Activated CD8-positive, alpha-beta memory T cell treated with anti-CD3 and anti-CD28 coated beads, Interleukin-2, amount 10 ng/mL, durations not matched to agents 7 days and 5 days (primary cell): ENCODE measurements at regions not wholly inside any gene's neighbourhood (a gene's known extent, or its start where the extent isn't known, plus 50 kb on each side); places are given as distances from the start of the nearest gene placed in this dataset.
A peak's percentile ranks its signal among the peaks of the same experiment; 100 is the strongest.

Experiments
- ATAC-seq: fragments of 150-1000 bp; cut with Tn5 transposase; one replicate; pipeline ENCODE4 v1.10.0; 2021; ENCODE audit warnings: moderate library complexity
- CTCF ChIA-PET: fragments of 350-600 bp; sonication (Branson Sonifier 250); formaldehyde crosslinking; loops from one replicate; lab custom pipeline; 2021; ENCODE audit warnings: antibody characterized with exemption; lab: Charles Lee
- DNase-seq: peaks from one replicate; pipeline ENCODE4 v3.0.0-alpha.2; 2020
- H3K27ac Mint-ChIP-seq: one replicate; pipeline ENCODE4 v1.8.0; 2021; ENCODE audit warnings: mild to moderate bottlenecking, mixed read lengths
- H3K27me3 Mint-ChIP-seq: one replicate; pipeline ENCODE4 v1.8.0; 2021; ENCODE audit warnings: mixed read lengths
- H3K36me3 Mint-ChIP-seq: one replicate; pipeline ENCODE4 v1.8.0; 2021; ENCODE audit warnings: mild to moderate bottlenecking, mixed read lengths
- H3K4me1 Mint-ChIP-seq: one replicate; pipeline ENCODE4 v1.8.0; 2021; ENCODE audit warnings: mixed read lengths
- H3K4me3 Mint-ChIP-seq: one replicate; pipeline ENCODE4 v1.8.0; 2021; ENCODE audit warnings: mild to moderate bottlenecking, moderate library complexity, mixed read lengths
- H3K9me3 Mint-ChIP-seq: one replicate; pipeline ENCODE4 v1.8.0; 2022; ENCODE audit warnings: low read depth, mixed read lengths

DNA sequence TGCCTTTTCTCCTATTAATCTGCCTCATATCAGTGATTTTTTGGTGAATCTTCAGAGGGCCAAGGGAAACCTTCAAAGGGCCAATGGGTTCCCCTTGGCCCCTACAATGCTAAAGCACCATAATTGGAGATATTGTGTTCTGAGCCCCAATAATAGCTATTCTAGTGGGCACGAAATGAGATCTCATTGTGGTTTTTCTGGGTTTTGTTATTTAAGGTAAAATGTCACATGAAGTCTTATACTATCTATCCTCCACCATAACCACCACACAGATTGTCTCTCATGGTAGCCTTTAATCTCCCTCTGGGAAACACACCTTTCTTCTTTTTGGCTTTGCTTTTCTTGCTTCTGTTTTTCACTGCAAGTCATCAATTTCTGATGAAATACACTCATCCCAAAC, 152.8 kb downstream of the B3GNT2 start:
- H3K36me3 Mint-ChIP-seq = peaks cover 4% of the 10 kb centered on the region
- CTCF ChIA-PET = no interaction called here
- H3K27me3 Mint-ChIP-seq = no peaks in the 10 kb centered on the region
- H3K4me3 Mint-ChIP-seq = no peak overlapping the region
- peaks cover 2% of the 10 kb centered on the region for H3K9me3 Mint-ChIP-seq
- ATAC-seq (no peak), DNase-seq (no peak)
- peaks cover 8% of the 10 kb centered on the region for H3K4me1 Mint-ChIP-seq
- no peak overlapping the region for H3K27ac Mint-ChIP-seq

DNA sequence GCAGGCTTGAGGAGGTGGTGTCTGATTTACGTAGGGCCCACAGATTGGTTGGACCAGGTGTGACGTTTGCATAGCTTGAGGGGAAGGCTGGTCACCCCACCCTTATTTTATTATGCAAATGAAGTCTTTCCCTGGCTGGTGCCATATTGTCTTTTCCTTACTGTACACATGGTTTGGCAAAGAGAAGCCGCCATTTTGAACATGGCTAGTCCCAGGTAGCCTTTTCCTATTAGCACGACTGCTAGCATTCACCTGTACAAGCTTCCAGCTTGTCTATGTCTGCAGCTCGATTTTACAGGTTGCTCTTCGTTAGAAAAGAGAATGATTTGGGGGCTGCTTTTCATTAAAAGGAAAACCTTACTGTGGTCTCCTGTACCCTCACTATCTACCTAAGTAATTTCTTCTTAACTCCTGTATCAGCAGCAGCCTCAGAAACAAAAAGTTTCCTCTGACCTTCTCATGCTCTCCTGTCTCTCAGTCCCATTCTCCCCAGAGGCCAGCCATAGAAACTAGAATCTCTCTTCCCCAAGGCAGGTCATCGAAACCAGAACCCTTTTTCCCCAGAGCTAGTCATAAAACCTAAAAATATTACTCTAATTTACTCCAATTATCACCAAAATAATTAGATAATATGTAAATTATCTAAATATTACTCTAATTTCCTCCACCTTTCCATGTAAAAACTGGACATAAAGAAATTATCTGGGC, 151.8 kb downstream of the B3GNT2 start:
- DNase-seq (no peak), ATAC-seq (no peak)
- Mint-ChIP-seq H3K36me3 (peaks cover 4% of the 10 kb centered on the region), H3K4me1 (peaks cover 8% of the 10 kb centered on the region), H3K27ac (no peak overlapping the region), H3K9me3 (peaks cover 2% of the 10 kb centered on the region), H3K27me3 (no peaks in the 10 kb centered on the region), H3K4me3 (no peak overlapping the region)
- CTCF ChIA-PET = no interaction called here

DNA sequence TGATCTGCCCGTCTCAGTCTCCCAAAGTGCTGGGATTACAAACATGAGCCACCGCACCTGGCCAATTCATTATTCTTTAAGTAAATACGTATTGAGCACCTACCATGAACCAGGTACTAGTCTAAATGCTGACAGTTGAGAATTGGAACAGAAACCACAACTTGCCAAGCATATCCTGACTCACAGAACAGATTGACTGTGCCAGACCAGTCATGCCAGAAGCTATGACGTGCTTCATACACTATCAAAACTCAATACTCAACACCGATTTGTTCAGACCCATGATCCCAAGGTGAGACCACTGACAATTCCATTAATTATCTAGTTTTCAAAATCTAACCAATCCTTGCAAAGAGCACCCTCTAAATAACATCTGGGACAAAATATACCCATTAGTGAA, 148.6 kb downstream of the B3GNT2 start:
- CTCF ChIA-PET = no interaction called here
- ATAC-seq (no peak), DNase-seq (no peak)
- Mint-ChIP-seq H3K36me3 (peaks cover 2% of the 10 kb centered on the region), H3K4me1 (peaks cover 8% of the 10 kb centered on the region), H3K4me3 (no peak overlapping the region), H3K27me3 (no peaks in the 10 kb centered on the region), H3K27ac (no peak overlapping the region), H3K9me3 (peaks cover 2% of the 10 kb centered on the region)

DNA sequence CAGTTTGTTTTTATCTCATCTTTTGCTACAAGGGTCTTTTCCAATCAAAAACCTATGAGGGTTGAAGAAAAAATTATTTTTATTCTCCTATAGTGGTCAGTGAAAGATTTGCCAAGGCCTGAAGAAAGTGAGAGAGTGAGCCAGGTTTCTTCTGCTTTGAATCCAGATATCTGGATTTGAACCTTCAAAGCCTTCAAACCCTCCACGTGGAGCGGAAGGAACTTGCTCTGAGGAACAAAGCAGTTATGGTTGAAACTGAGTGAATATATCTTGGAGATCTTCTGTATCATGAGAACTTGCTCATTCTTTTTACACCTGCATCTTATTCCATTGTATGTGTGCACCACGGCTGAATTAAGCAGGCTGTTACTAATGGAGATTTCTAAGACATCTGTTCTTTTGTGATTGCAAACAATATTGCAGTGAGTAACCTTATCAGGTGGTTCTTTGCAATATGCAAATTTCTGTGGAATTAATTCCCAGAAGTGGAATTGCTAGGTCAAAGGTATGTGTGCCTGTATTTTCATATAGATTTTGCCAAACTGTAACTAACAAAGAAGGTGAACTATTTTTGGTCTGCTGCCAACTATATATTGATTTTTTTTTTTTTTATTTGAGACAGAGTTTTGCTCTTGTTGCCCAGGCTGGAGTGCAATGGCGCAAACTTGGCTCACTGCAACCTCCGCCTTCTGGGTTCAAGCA, 147.9 kb downstream of the B3GNT2 start:
- no peak for ATAC-seq
- peaks cover 2% of the 10 kb centered on the region for H3K9me3 Mint-ChIP-seq
- DNase-seq = no peak

DNA sequence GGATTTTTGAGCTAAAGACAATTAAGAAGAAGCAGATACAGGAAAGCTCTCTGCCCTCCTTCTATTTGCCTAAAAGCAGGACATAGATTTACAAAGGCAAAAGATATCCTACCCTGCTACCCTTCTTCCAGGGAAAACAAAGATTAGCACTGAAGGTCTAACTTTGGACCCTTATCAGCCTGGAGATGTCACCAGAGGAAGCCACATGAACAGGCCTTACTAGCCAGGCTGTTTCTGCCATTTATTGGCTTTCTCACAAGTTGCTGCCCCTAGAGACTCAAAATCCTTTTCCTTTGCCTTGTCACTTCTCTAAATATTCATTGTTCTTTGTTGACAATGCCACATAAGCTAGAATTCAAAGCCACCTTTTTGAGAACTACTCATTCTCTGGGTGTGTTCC, 147.3 kb downstream of the B3GNT2 start:
- ATAC-seq (no peak), DNase-seq (no peak)
- H3K36me3 Mint-ChIP-seq = peaks cover 2% of the 10 kb centered on the region
- CTCF ChIA-PET = no interaction called here
- peaks cover 2% of the 10 kb centered on the region for H3K9me3 Mint-ChIP-seq
- H3K27me3 Mint-ChIP-seq = no peaks in the 10 kb centered on the region
- H3K27ac Mint-ChIP-seq = no peak overlapping the region
- peaks cover 4% of the 10 kb centered on the region for H3K4me1 Mint-ChIP-seq
- no peak overlapping the region for H3K4me3 Mint-ChIP-seq

More for the DNA sequence above, 147.9 kb downstream of the B3GNT2 start:
- no peaks in the 10 kb centered on the region for H3K27me3 Mint-ChIP-seq
- no peak overlapping the region for H3K27ac Mint-ChIP-seq
- H3K4me3 Mint-ChIP-seq = no peak overlapping the region
- H3K4me1 Mint-ChIP-seq = peaks cover 6% of the 10 kb centered on the region
- CTCF ChIA-PET = no interaction called here
- H3K36me3 Mint-ChIP-seq = peaks cover 2% of the 10 kb centered on the region

DNA sequence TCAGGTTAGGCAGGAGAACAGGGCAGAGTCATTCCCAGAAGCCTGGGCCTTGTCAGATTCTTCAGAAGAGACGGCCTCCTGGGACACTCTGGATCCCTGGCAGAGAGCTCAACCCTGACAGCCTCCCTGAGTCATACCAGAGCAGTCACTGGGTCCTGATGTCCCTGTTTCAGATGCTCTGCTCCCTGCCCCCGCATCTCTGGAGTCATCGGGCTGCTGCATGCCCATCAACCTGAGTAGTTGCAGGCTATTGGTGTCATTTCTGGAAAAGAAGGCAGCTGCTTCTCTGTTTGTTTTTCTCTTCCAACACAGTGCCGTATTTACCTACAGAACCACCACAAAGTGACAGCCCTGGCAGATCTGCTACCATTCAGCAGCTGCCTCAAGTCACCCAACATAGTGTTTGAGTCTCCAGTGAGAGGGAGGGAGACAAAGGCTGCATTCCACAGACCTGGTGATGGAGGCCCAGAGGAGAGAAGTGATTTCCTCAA, 145.1 kb downstream of the B3GNT2 start:
- ATAC-seq (no peak), DNase-seq (no peak)
- CTCF ChIA-PET = interaction anchor here (1.1 kb wide), 1 partner anchor 9 kb away, joined by 3 read pairs; no protein-coding TSS in a partner anchor
- Mint-ChIP-seq H3K36me3 (peaks cover 2% of the 10 kb centered on the region), H3K4me3 (no peak overlapping the region), H3K27ac (no peak overlapping the region), H3K4me1 (peaks cover 5% of the 10 kb centered on the region), H3K27me3 (no peaks in the 10 kb centered on the region), H3K9me3 (no peaks in the 10 kb centered on the region)

DNA sequence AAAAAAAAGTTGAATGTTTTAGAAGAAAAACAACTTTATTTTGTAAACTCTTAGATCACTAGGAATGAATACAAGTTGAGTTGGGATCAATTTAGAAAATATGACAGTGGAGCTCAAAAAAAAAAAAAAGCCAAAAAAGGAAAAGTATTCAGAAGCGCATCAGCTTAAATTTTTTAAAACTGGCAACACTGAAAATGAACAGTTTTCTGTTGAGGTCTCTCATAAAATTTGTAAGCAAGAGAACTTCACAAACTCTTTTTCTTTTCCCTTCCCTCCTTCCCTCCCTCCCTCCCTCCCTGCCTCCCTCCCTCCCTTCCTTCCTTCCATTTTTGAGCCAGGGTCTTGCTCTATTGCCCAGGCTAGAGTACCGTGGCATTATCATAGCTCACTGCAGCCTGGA, 143.9 kb downstream of the B3GNT2 start:
- H3K9me3 Mint-ChIP-seq = no peaks in the 10 kb centered on the region
- H3K4me1 Mint-ChIP-seq = peaks cover 10% of the 10 kb centered on the region
- no peak for ATAC-seq
- no peak for DNase-seq
- CTCF ChIA-PET = interaction anchor here (0.7 to 0.9 kb wide), 2 partner anchors 67 to 332 kb away, joined by 3 read pairs; no protein-coding TSS in a partner anchor
- H3K36me3 Mint-ChIP-seq = peaks cover 2% of the 10 kb centered on the region
- no peaks in the 10 kb centered on the region for H3K27me3 Mint-ChIP-seq
- no peak overlapping the region for H3K4me3 Mint-ChIP-seq
- H3K27ac Mint-ChIP-seq = no peak overlapping the region

DNA sequence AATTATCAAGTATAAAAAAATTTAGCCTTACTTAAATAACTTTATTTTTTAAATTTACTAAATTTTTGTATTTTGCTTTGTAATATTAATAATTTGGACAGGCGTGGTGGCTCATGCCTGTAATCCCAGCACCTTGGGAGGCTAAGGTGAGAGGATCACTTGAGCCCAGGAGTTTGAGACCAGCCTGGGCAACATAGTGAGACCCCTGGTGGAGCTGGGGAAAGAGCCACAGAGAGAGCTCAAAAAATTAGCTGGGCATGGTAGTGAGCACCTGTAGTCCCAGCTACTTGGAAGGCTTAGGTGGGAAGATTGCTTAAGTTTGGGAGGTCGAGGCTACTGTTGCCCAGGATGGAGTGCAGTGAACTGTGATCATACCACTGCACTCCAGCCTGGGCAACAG, 143.5 kb downstream of the B3GNT2 start:
- ATAC-seq (no peak), DNase-seq (no peak)
- H3K27ac Mint-ChIP-seq = no peak overlapping the region
- H3K4me1 Mint-ChIP-seq = peaks cover 11% of the 10 kb centered on the region
- H3K9me3 Mint-ChIP-seq = no peaks in the 10 kb centered on the region
- H3K27me3 Mint-ChIP-seq = no peaks in the 10 kb centered on the region
- CTCF ChIA-PET = interaction anchor here (0.7 to 0.9 kb wide), 2 partner anchors 67 to 332 kb away, joined by 3 read pairs; no protein-coding TSS in a partner anchor
- H3K4me3 Mint-ChIP-seq = no peak overlapping the region
- H3K36me3 Mint-ChIP-seq = no peaks in the 10 kb centered on the region

DNA sequence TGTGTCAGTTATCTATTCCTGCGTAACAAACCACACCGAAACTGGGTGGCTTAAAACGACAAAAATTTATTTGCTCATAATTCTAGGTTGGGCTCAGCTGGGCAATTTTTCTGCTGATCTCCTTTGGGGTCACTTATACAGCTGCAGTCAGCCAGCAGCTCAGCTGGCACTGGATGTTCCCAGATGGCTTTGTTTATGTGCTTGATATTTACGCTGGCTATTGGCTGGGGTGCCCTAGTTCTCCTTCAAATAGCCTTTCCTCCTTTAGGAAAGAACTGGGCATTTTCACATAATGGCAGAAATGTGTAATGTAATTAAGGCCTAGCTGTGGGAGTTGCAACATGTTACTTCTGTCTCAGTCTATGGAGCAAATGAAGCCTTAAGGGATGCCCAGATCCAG, 142.2 kb downstream of the B3GNT2 start:
- peaks cover 22% of the 10 kb centered on the region for H3K4me1 Mint-ChIP-seq
- no peaks in the 10 kb centered on the region for H3K9me3 Mint-ChIP-seq
- CTCF ChIA-PET = no interaction called here
- no peaks in the 10 kb centered on the region for H3K27me3 Mint-ChIP-seq
- DNase-seq (no peak), ATAC-seq (no peak)
- H3K4me3 Mint-ChIP-seq = no peak overlapping the region
- H3K36me3 Mint-ChIP-seq = no peaks in the 10 kb centered on the region
- H3K27ac Mint-ChIP-seq = no peak overlapping the region

DNA sequence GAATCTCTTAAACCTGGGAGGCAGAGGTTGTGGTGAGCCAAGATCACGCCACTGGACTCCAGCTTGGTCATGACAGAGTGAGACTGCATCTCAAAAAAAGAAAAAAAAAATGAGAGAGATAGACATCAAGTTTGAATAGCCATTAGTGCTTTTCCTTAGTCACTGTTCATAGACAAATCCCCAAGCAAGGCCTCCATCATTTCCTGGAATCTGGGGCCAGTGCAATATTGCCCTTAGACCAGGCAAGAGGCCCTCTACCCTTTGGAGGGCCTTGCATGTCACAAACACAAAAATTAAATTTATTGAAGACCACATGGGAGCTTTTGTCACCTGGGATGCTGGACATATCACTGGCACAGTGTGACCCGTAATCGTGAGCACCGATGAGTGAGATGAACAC, 141.5 kb downstream of the B3GNT2 start:
- Mint-ChIP-seq H3K27me3 (no peaks in the 10 kb centered on the region), H3K9me3 (no peaks in the 10 kb centered on the region), H3K36me3 (no peaks in the 10 kb centered on the region), H3K4me3 (no peak overlapping the region), H3K27ac (no peak overlapping the region), H3K4me1 (peaks cover 29% of the 10 kb centered on the region)
- CTCF ChIA-PET = no interaction called here
- no peak for ATAC-seq
- DNase-seq = no peak

DNA sequence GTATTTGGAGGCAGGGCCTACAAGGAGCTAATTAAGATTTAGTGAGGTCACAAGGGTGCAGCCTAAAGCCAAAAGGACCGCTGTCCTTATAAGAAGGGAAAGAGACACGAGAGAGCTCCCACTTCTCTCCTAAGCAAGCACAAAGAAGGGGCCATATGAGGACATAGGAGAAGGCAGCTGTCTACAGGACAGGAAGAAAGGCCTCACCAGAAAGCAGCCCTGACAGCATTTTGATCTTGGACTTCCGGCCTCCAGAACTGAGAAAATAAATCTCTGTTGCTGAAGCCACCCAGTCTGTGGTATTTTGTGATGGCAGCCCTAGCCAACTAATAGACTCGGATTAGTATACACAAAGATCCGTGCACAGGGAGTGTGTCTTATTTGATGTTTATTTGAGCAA, 139.7 kb downstream of the B3GNT2 start:
- Mint-ChIP-seq H3K4me1 (peaks cover 40% of the 10 kb centered on the region), H3K36me3 (no peaks in the 10 kb centered on the region), H3K27me3 (no peaks in the 10 kb centered on the region), H3K4me3 (no peak overlapping the region), H3K27ac (no peak overlapping the region), H3K9me3 (no peaks in the 10 kb centered on the region)
- CTCF ChIA-PET = interaction anchor here (0.6 kb wide), 1 partner anchor 41 kb away, joined by 3 read pairs; no protein-coding TSS in a partner anchor
- no peak for DNase-seq
- ATAC-seq = no peak

DNA sequence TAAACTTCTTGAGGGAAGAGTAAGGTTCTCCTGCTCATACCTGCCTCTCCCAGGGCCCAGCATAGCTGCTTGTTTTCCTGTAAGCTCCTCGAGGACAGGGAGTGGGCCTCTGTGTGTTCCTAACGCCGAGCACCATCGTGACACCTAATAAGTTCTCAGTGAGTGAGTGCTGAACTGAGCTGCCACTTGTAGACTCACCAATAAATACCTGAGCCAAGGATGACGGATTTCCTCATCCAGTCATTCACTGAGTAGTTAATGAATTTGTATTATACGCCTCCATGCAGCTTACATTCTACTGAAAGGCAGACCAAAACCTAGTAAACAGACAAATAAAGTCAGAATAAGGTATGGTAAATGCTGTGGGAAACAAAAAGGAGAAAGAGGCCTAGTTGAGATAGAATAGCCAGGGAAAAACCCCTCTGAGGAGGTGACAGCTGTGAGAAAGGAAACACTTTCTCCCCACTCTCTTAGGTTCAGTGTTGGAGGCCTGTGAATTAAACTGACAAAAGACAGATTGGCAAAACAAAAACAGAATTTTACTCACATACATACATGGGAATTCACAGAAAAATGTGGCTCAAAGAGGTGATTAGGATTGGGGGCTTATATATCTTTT, 138.6 kb downstream of the B3GNT2 start:
- no peak for ATAC-seq
- H3K4me3 Mint-ChIP-seq = no peak overlapping the region
- H3K27ac Mint-ChIP-seq = peak overlapping the region; percentile 32
- no peaks in the 10 kb centered on the region for H3K9me3 Mint-ChIP-seq
- CTCF ChIA-PET = interaction anchor here (1.0 to 2.1 kb wide), 5 partner anchors 11 to 35 kb away, joined by 3 to 9 read pairs (median 4); no protein-coding TSS in a partner anchor
- no peaks in the 10 kb centered on the region for H3K27me3 Mint-ChIP-seq
- peaks cover 40% of the 10 kb centered on the region for H3K4me1 Mint-ChIP-seq
- peaks cover 1% of the 10 kb centered on the region for H3K36me3 Mint-ChIP-seq
- no peak for DNase-seq

DNA sequence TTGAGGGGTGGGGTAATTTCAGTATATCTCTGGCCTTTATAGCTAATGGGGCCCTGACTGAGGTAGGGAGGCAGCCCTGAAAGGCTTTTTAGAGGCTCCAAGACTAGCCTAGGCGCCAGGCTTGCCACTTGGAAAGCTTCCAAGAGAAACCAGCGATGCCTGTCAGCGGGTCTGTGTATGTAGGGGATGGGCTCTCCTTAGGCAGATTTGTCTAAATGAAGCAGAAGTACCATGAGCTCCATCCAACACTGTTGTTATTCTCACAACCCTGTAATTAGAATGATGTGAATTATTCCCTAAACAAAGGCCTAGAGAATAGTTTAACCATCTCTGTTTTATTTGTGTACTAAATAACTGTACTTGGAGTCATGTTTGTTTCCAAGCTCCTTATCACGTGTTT, 138.1 kb downstream of the B3GNT2 start:
- Mint-ChIP-seq H3K9me3 (no peaks in the 10 kb centered on the region), H3K27ac (peak overlapping the region; percentile 32), H3K4me3 (no peak overlapping the region), H3K4me1 (peaks cover 40% of the 10 kb centered on the region), H3K36me3 (peaks cover 1% of the 10 kb centered on the region), H3K27me3 (no peaks in the 10 kb centered on the region)
- DNase-seq = no peak
- CTCF ChIA-PET = interaction anchor here (1.0 to 2.1 kb wide), 5 partner anchors 11 to 34 kb away, joined by 3 to 9 read pairs (median 4); no protein-coding TSS in a partner anchor
- ATAC-seq = no peak
